CD4-positive, alpha-beta T cell treated with Interleukin-10 for 1 hour (primary cell): ENCODE measurements at regions not wholly inside any gene's neighbourhood (a gene's known extent, or its start where the extent isn't known, plus 50 kb on each side); places are given as distances from the start of the nearest gene placed in this dataset.

ENCODE experiments used
- DNase-seq: peaks from one replicate; pipeline ENCODE4 v3.0.0-alpha.2; 2020

GRCh38 chr10:98332623-98333269, 64.8 kb upstream of the LOXL4 start:
- DNase-seq, result no peak

GRCh38 chr10:98331885-98332284, 63.9 kb upstream of the LOXL4 start:
- peak; percentile 8 for DNase-seq

DNA sequence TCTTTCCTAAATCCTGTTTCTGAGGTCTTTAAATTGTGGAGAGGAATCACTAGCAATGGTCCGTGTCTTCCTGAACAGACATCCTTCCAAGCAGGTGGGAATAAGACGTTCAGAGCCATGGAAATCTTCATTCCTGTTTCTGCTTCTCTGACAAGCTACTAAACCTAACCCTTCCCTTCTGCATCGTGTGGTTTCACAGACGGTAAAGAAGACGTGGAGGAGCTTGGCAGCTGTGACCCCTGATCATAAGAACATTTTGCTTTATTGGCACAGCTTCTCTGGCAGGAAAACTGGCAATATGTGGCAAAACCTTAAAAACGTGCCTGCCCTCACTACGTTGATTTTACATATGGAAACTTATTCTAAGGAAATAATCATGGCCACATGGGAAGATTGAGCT, 63.0 kb upstream of the LOXL4 start:
- no peak for DNase-seq

- DNase-seq, result no peak
Observed at GRCh38 chr10:98328640-98329039, 60.6 kb upstream of the LOXL4 start.

GRCh38 chr10:98328163-98328562, 60.2 kb upstream of the LOXL4 start:
- no peak for DNase-seq

GRCh38 chr10:98326621-98327027, 58.6 kb upstream of the LOXL4 start:
- no peak for DNase-seq

GRCh38 chr10:98323221-98324164, 55.5 kb upstream of the LOXL4 start:
- no peak for DNase-seq

- DNase-seq, result no peak
Observed at GRCh38 chr10:98321186-98321780, 53.3 kb upstream of the LOXL4 start.

- DNase-seq, result no peak
Observed at GRCh38 chr10:98320486-98321185, 52.6 kb upstream of the LOXL4 start.

DNA sequence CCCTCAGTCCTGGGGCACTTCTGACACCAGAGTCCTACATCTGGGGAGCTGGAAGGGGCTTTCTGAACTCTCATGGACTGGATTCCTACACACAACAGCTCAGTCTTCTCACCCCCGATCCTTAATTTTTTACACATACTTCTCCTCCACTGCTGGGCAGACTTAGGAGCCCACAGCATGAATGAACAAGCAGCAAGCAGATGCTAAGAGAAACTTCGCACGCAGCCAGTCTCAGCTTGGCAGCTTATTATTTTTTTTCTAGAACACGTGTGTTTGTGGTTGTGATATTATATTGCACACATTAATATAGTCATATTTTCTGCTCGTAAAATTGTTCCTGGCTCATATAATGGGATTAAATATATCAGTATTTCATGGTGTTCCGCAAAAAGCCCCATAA, 50.9 kb upstream of the LOXL4 start:
- no peak for DNase-seq
